H9 (cell line): ENCODE measurements at regions not wholly inside any gene's neighbourhood (a gene's known extent, or its start where the extent isn't known, plus 50 kb on each side); places are given as distances from the start of the nearest gene placed in this dataset.

Experiments
- DNase-seq: peaks from one replicate; pipeline ENCODE4 v3.0.0-alpha.2; 2017
- H2AFZ ChIP-seq: one replicate; pipeline ENCODE4 v1.6.1; 2013; ENCODE audit warnings: mild to moderate bottlenecking, low read length, control low read depth, moderate library complexity
- H2AK5ac ChIP-seq: 2 replicates; pipeline ENCODE4 v1.6.1; 2013; ENCODE audit warnings: low read length, control low read depth, mixed read lengths; ENCODE audit not compliant: insufficient read length
- H2BK120ac ChIP-seq: one replicate; pipeline ENCODE4 v1.6.1; 2013; ENCODE audit warnings: low read depth, mild to moderate bottlenecking, low read length, control low read depth, inconsistent platforms; ENCODE audit not compliant: poor library complexity, severe bottlenecking
- H2BK12ac ChIP-seq: 2 replicates; pipeline ENCODE4 v1.6.1; 2013; ENCODE audit warnings: low read length, control low read depth, mixed read lengths, low read depth; ENCODE audit not compliant: insufficient read length
- H2BK15ac ChIP-seq: 2 replicates; pipeline ENCODE4 v1.6.1; 2013; ENCODE audit warnings: low read depth, low read length, control low read depth
- H2BK20ac ChIP-seq: one replicate; pipeline ENCODE4 v1.6.1; 2013; ENCODE audit warnings: low read depth, mild to moderate bottlenecking, low read length, control low read depth, inconsistent platforms; ENCODE audit not compliant: poor library complexity, severe bottlenecking
- H2BK5ac ChIP-seq: 2 replicates; pipeline ENCODE4 v1.6.1; 2013; ENCODE audit warnings: low read length, control low read depth, mixed read lengths; ENCODE audit not compliant: insufficient read length
- H3K14ac ChIP-seq: 2 replicates; pipeline ENCODE4 v1.6.1; 2013; ENCODE audit warnings: low read length, control low read depth; ENCODE audit not compliant: insufficient read depth
- H3K18ac ChIP-seq: 2 replicates; pipeline ENCODE4 v1.6.1; 2013; ENCODE audit warnings: low read depth, mild to moderate bottlenecking, mixed read lengths, low read length, control low read depth; ENCODE audit not compliant: insufficient read length
- H3K23ac ChIP-seq: 2 replicates; pipeline ENCODE4 v1.6.1; 2013; ENCODE audit warnings: low read length, control low read depth, mixed read lengths, low read depth; ENCODE audit not compliant: insufficient read length
- H3K23me2 ChIP-seq: 2 replicates; pipeline ENCODE4 v1.6.1; 2013; ENCODE audit warnings: low read depth, mild to moderate bottlenecking, mixed read lengths, low read length, control low read depth; ENCODE audit not compliant: insufficient read length, poor library complexity, severe bottlenecking
- H3K27ac ChIP-seq: 2 replicates; pipeline ENCODE4 v1.5.1; 2013; ENCODE audit warnings: low read length, control low read depth, mixed read lengths, low read depth; ENCODE audit not compliant: insufficient read length
- H3K27me3 ChIP-seq: 2 replicates; pipeline ENCODE4 v1.6.1; 2013; ENCODE audit warnings: low read length, control low read depth, inconsistent platforms; ENCODE audit not compliant: insufficient read depth
- H3K4ac ChIP-seq: 2 replicates; pipeline ENCODE4 v1.6.1; 2013; ENCODE audit warnings: low read depth, mild to moderate bottlenecking, control low read depth, inconsistent platforms, low read length, moderate library complexity
- H3K4me1 ChIP-seq: 2 replicates; pipeline ENCODE4 v1.6.1; 2013; ENCODE audit warnings: low read length, control low read depth, inconsistent platforms; ENCODE audit not compliant: insufficient read depth
- H3K4me2 ChIP-seq: 2 replicates; pipeline ENCODE4 v1.6.1; 2013; ENCODE audit warnings: low read length, control low read depth, mixed read lengths; ENCODE audit not compliant: insufficient read length, insufficient read depth
- H3K56ac ChIP-seq: 2 replicates; pipeline ENCODE4 v1.6.1; 2013; ENCODE audit warnings: low read depth, mild to moderate bottlenecking, mixed read lengths, low read length, control low read depth; ENCODE audit not compliant: insufficient read length
- H3K79me1 ChIP-seq: 2 replicates; pipeline ENCODE4 v1.6.1; 2013; ENCODE audit warnings: low read depth, mild to moderate bottlenecking, moderate library complexity, low read length, control low read depth, inconsistent platforms; ENCODE audit not compliant: insufficient read depth, poor library complexity, severe bottlenecking
- H3K79me2 ChIP-seq: 2 replicates; pipeline ENCODE4 v1.6.1; 2013; ENCODE audit warnings: low read length, control low read depth, inconsistent platforms; ENCODE audit not compliant: insufficient read depth
- H3K9ac ChIP-seq: 2 replicates; pipeline ENCODE4 v1.6.1; 2013; ENCODE audit warnings: low read length, control low read depth, mixed read lengths; ENCODE audit not compliant: insufficient read length; ENCODE audit errors: extremely low read depth
- H3K9me3 ChIP-seq: one replicate; pipeline ENCODE4 v1.6.1; 2013; ENCODE audit warnings: low read depth, low read length, inconsistent platforms; ENCODE audit not compliant: control insufficient read depth
- H3T11ph ChIP-seq: one replicate; pipeline ENCODE4 v1.6.1; 2013; ENCODE audit warnings: mild to moderate bottlenecking, low read length, control low read depth, inconsistent platforms
- H4K20me1 ChIP-seq: one replicate; pipeline ENCODE4 v1.6.1; 2013; ENCODE audit not compliant: control insufficient read depth, insufficient read length, insufficient read depth
- H4K5ac ChIP-seq: 2 replicates; pipeline ENCODE4 v1.6.1; 2013; ENCODE audit warnings: low read depth, mild to moderate bottlenecking, mixed read lengths, low read length, control low read depth; ENCODE audit not compliant: insufficient read length
- H4K8ac ChIP-seq: replicated peaks from 2 replicates; pipeline ENCODE4 v1.6.1; 2013; ENCODE audit warnings: low read length, control low read depth, mixed read lengths, low read depth; ENCODE audit not compliant: insufficient read length
- H4K91ac ChIP-seq: 2 replicates; pipeline ENCODE4 v1.6.1; 2013; ENCODE audit warnings: low read depth, mild to moderate bottlenecking, moderate library complexity, mixed read lengths, low read length, control low read depth; ENCODE audit not compliant: insufficient read length
- H3K27ac Mint-ChIP-seq, 3 experiments: 2 replicates in 2 of 3; 3 replicates in 1 of 3; pipeline ENCODE4 v1.8.0; 2020 to 2021; ENCODE audit warnings: mixed read lengths in 3 of 3, mild to moderate bottlenecking in 1 of 3, moderate library complexity in 1 of 3
- H3K27me3 Mint-ChIP-seq: 2 replicates; pipeline ENCODE4 v1.8.0; 2021; ENCODE audit warnings: low read depth, mild to moderate bottlenecking, moderate library complexity, mixed read lengths
- H3K36me3 Mint-ChIP-seq, 3 experiments: 2 replicates in 2 of 3; 3 replicates in 1 of 3; pipeline ENCODE4 v1.8.0; 2020 to 2021; ENCODE audit warnings: low read depth in 3 of 3, mixed read lengths in 3 of 3; ENCODE audit not compliant: insufficient read depth in 1 of 3
- H3K4me1 Mint-ChIP-seq, 2 experiments: 2 replicates each; pipeline ENCODE4 v1.8.0; 2020; ENCODE audit warnings: mixed read lengths in 2 of 2
- H3K4me3 Mint-ChIP-seq, 2 experiments: 2 replicates in 1 of 2; 3 replicates in 1 of 2; pipeline ENCODE4 v1.8.0; 2020 to 2021; ENCODE audit warnings: mild to moderate bottlenecking in 2 of 2, mixed read lengths in 2 of 2, moderate library complexity in 1 of 2
- H3K9me3 Mint-ChIP-seq, 2 experiments: 2 replicates in 1 of 2; 3 replicates in 1 of 2; pipeline ENCODE4 v1.8.0; 2020; ENCODE audit warnings: mild to moderate bottlenecking in 2 of 2, mixed read lengths in 2 of 2, moderate library complexity in 1 of 2
- WGBS: extraction: QIAGEN DNeasy Blood & Tissue Kit; methylation state at CpG from one replicate; pipeline ENCODE4 v1.1.7; 2013; ENCODE audit warnings: missing lambda C conversion rate, low lambda C conversion rate, mixed read lengths; ENCODE audit not compliant: insufficient read length; ENCODE audit errors: extremely low coverage; 5-methylcytosine and 5-hydroxymethylcytosine counted together
- TF ChIP-seq, protein P1 (sequence below): fragments of 200-600 bp; sonication (generic); conservative IDR thresholded peaks from 3 replicates; pipeline ENCODE4 v1.8.0; 2021; ENCODE audit warnings: antibody characterized with exemption, mild to moderate bottlenecking

DNA sequence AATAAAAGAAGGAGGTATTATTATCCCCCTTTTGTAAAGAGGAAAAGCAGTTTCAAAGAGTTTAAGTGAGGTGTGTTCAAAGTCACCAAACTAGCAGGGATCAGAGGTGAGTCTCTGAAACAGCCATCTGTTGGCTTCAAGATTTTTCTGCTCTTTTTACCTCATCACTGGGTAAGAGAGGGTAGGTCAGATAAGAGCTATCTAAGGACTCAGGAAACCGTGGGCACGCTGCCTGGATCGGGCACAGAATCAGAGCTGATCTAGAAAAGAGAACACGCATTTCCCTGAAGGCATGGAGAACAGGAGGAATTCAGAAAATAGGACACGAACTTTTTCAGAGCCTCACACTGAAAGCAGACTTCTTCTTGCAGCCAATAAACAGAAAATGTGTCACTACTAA is 65.8 kb upstream of the LY86 start:
- no peak overlapping the region for H3K9ac ChIP-seq
- no peak overlapping the region for H4K5ac ChIP-seq
- no peak overlapping the region for H3K14ac ChIP-seq
- H2BK20ac ChIP-seq = no peak overlapping the region
- H2AK5ac ChIP-seq = no peak overlapping the region
- H3K4me3 Mint-ChIP-seq = no peak overlapping the region
- no peak overlapping the region for H2AFZ ChIP-seq
- H3K23ac ChIP-seq = no peak overlapping the region
- H3K27ac ChIP-seq = no peak overlapping the region
- H3K9me3 Mint-ChIP-seq = peaks cover 6 to 16% of the 10 kb centered on the region in 2 experiments; a peak in 4 of 5 replicates
- no peaks in the 10 kb centered on the region for H3K27me3 ChIP-seq
- H3K4me2 ChIP-seq = no peak overlapping the region
- H3K27ac Mint-ChIP-seq = no peak overlapping the region
- peaks cover 0 to 8% (median 0%) of the 10 kb centered on the region in 3 experiments; a peak in 2 of 7 replicates for H3K36me3 Mint-ChIP-seq
- no peak overlapping the region for H3T11ph ChIP-seq
- H2BK5ac ChIP-seq = no peak overlapping the region
- no peak for DNase-seq
- no peaks in the 10 kb centered on the region for H3K9me3 ChIP-seq
- no peaks in the 10 kb centered on the region for H3K79me1 ChIP-seq
- H4K91ac ChIP-seq = no peak overlapping the region
- peaks cover 6 to 20% of the 10 kb centered on the region in 2 experiments for H3K4me1 Mint-ChIP-seq
- no peak overlapping the region for H2BK12ac ChIP-seq
- H4K20me1 ChIP-seq = no peaks in the 10 kb centered on the region
- H3K27me3 Mint-ChIP-seq = peaks cover 6% of the 10 kb centered on the region
- no peak overlapping the region for H2BK120ac ChIP-seq
- no peak overlapping the region for H2BK15ac ChIP-seq
- H3K56ac ChIP-seq = no peak overlapping the region
- TF ChIP-seq, protein P1, sequence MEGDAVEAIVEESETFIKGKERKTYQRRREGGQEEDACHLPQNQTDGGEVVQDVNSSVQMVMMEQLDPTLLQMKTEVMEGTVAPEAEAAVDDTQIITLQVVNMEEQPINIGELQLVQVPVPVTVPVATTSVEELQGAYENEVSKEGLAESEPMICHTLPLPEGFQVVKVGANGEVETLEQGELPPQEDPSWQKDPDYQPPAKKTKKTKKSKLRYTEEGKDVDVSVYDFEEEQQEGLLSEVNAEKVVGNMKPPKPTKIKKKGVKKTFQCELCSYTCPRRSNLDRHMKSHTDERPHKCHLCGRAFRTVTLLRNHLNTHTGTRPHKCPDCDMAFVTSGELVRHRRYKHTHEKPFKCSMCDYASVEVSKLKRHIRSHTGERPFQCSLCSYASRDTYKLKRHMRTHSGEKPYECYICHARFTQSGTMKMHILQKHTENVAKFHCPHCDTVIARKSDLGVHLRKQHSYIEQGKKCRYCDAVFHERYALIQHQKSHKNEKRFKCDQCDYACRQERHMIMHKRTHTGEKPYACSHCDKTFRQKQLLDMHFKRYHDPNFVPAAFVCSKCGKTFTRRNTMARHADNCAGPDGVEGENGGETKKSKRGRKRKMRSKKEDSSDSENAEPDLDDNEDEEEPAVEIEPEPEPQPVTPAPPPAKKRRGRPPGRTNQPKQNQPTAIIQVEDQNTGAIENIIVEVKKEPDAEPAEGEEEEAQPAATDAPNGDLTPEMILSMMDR = no peak
- H3K4ac ChIP-seq = no peak overlapping the region
- H4K8ac ChIP-seq = no peak overlapping the region
- no peak overlapping the region for H3K18ac ChIP-seq
- WGBS = no CpG with 5 or more reads among the region's 5 CpGs
- H3K4me1 ChIP-seq = peaks cover 2% of the 10 kb centered on the region; the same call in 1 of the 2 replicates
- no peaks in the 10 kb centered on the region for H3K79me2 ChIP-seq
- no peaks in the 10 kb centered on the region for H3K23me2 ChIP-seq
